SK-N-SH treated with all-trans-retinoic acid at 6 μM for 48 hours (cell line): ENCODE measurements at regions not wholly inside any gene's neighbourhood (a gene's known extent, or its start where the extent isn't known, plus 50 kb on each side); places are given as distances from the start of the nearest gene placed in this dataset.

Experiments used
- ATAC-seq: fragments of 200-7000 bp; cut with Tn5 transposase; 3 replicates; pipeline ENCODE4 v1.9.1; 2020; ENCODE audit warnings: mild to moderate bottlenecking, moderate library complexity
- ARNTL ChIP-seq: fragments of 450-650 bp; formaldehyde crosslinking; IDR thresholded peaks from 2 replicates; pipeline ENCODE4 v1.5.0; 2020; ENCODE audit warnings: low read depth, mild to moderate bottlenecking, moderate library complexity, borderline replicate concordance
- BACH2 ChIP-seq: fragments of 250-450 bp; sonication (Bioruptor Pico); IDR thresholded peaks from 2 replicates; pipeline ENCODE4 v1.9.0; 2021; ENCODE audit warnings: mild to moderate bottlenecking, borderline replicate concordance
- CREB5 ChIP-seq: fragments of 250-450 bp; sonication (Bioruptor Pico); IDR thresholded peaks from 2 replicates; pipeline ENCODE4 v1.5.1; 2020; ENCODE audit warnings: low read depth, mild to moderate bottlenecking, moderate library complexity
- CSDC2 ChIP-seq: fragments of 250-450 bp; sonication (Bioruptor Pico); IDR thresholded peaks from 2 replicates; pipeline ENCODE4 v1.5.0; 2020; ENCODE audit warnings: mild to moderate bottlenecking, moderate library complexity
- CSRNP3 ChIP-seq: fragments of 250-450 bp; sonication (Bioruptor Pico); IDR thresholded peaks from 2 replicates; pipeline ENCODE4 v1.5.1; 2021; ENCODE audit warnings: mild to moderate bottlenecking, moderate library complexity
- ESRRG ChIP-seq: fragments of 250-450 bp; sonication (Bioruptor Pico); IDR thresholded peaks from 2 replicates; pipeline ENCODE4 v1.6.1; 2021; ENCODE audit warnings: mild to moderate bottlenecking
- GLIS3 ChIP-seq: fragments of 250-450 bp; sonication (Bioruptor Pico); IDR thresholded peaks from 2 replicates; pipeline ENCODE4 v1.5.0; 2020; ENCODE audit warnings: mild to moderate bottlenecking, moderate library complexity
- ISL1 ChIP-seq: fragments of 250-450 bp; sonication (Bioruptor Pico); IDR thresholded peaks from 2 replicates; pipeline ENCODE4 v2.1.2; 2022; ENCODE audit warnings: mild to moderate bottlenecking, moderate library complexity
- OSR1 ChIP-seq: fragments of 250-450 bp; sonication (Bioruptor Pico); IDR thresholded peaks from 2 replicates; pipeline ENCODE4 v1.8.0; 2022; ENCODE audit warnings: moderate library complexity, mild to moderate bottlenecking, inconsistent platforms
- PATZ1 ChIP-seq: fragments of 250-450 bp; sonication (Bioruptor Pico); IDR thresholded peaks from 2 replicates; pipeline ENCODE4 v1.8.0; 2020; ENCODE audit warnings: mild to moderate bottlenecking, moderate library complexity, borderline replicate concordance
- POU6F1 ChIP-seq: fragments of 250-450 bp; sonication (Bioruptor Pico); IDR thresholded peaks from 2 replicates; pipeline ENCODE4 v1.8.0; 2021; ENCODE audit warnings: low read depth, mild to moderate bottlenecking, moderate library complexity, borderline replicate concordance
- PPARA ChIP-seq: fragments of 250-450 bp; sonication (Bioruptor Pico); IDR thresholded peaks from 2 replicates; pipeline ENCODE4 v1.5.0; 2020; ENCODE audit warnings: mild to moderate bottlenecking, borderline replicate concordance
- SNAI2 ChIP-seq: fragments of 250-450 bp; sonication (Bioruptor Pico); IDR thresholded peaks from 2 replicates; pipeline ENCODE4 v1.5.0; 2020; ENCODE audit warnings: mild to moderate bottlenecking, moderate library complexity
- TCF4 ChIP-seq: fragments of 250-450 bp; sonication (Bioruptor Pico); IDR thresholded peaks from 2 replicates; pipeline ENCODE4 v1.8.0; 2021; ENCODE audit warnings: mild to moderate bottlenecking, moderate library complexity, borderline replicate concordance
- TOX ChIP-seq: fragments of 250-450 bp; sonication (Bioruptor Pico); IDR thresholded peaks from 2 replicates; pipeline ENCODE4 v1.8.0; 2021; ENCODE audit warnings: mild to moderate bottlenecking, moderate library complexity, borderline replicate concordance
- TSHZ2 ChIP-seq: fragments of 250-450 bp; sonication (Bioruptor Pico); IDR thresholded peaks from 2 replicates; pipeline ENCODE4 v1.5.0; 2020; ENCODE audit warnings: mild to moderate bottlenecking, moderate library complexity
- ZC3H10 ChIP-seq: fragments of 250-450 bp; sonication (Bioruptor Pico); IDR thresholded peaks from 2 replicates; pipeline ENCODE4 v1.5.1; 2021; ENCODE audit warnings: mild to moderate bottlenecking, moderate library complexity
- ZFP3 ChIP-seq: fragments of 250-450 bp; sonication (Bioruptor Pico); IDR thresholded peaks from 2 replicates; pipeline ENCODE4 v1.5.0; 2020; ENCODE audit warnings: mild to moderate bottlenecking, moderate library complexity
- ZFP30 ChIP-seq: fragments of 450-650 bp; formaldehyde crosslinking; IDR thresholded peaks from 2 replicates; pipeline ENCODE4 v1.5.0; 2022; ENCODE audit warnings: mild to moderate bottlenecking, moderate library complexity
- ZNF565 ChIP-seq: fragments of 450-650 bp; formaldehyde crosslinking; conservative IDR thresholded peaks from 2 replicates; pipeline ENCODE4 v1.5.0; 2020; ENCODE audit warnings: low read depth, mild to moderate bottlenecking, moderate library complexity
- ZNF70 ChIP-seq: fragments of 450-650 bp; formaldehyde crosslinking; IDR thresholded peaks from 2 replicates; pipeline ENCODE4 v1.5.0; 2020; ENCODE audit warnings: mild to moderate bottlenecking, moderate library complexity
- ZNF8 ChIP-seq: fragments of 450-650 bp; formaldehyde crosslinking; IDR thresholded peaks from 2 replicates; pipeline ENCODE4 v1.5.0; 2020; ENCODE audit warnings: mild to moderate bottlenecking, moderate library complexity

- TF ChIP-seq CREB5 (CRISPR knock-in tag) (no peak), CSDC2 (CRISPR knock-in tag) (no peak), POU6F1 (CRISPR knock-in tag) (no peak), ARNTL (no peak), GLIS3 (CRISPR knock-in tag) (no peak), ISL1 (CRISPR knock-in tag) (no peak), ESRRG (CRISPR knock-in tag) (no peak), TSHZ2 (CRISPR knock-in tag) (no peak), TOX (no peak), ZNF8 (CRISPR knock-in tag) (no peak), ZNF70 (CRISPR knock-in tag) (no peak), ZFP30 (CRISPR knock-in tag) (no peak), TCF4 (CRISPR knock-in tag) (no peak), PATZ1 (CRISPR knock-in tag) (no peak), OSR1 (no peak), PPARA (no peak), BACH2 (CRISPR knock-in tag) (no peak), ZFP3 (CRISPR knock-in tag) (no peak), ZNF565 (CRISPR knock-in tag) (no peak)
- no peak for ATAC-seq
Measured at GRCh38 chr14:97554597-97554996, 757.4 kb downstream of the VRK1 start.

GRCh38 chr14:97564334-97564733 is 767.2 kb downstream of the VRK1 start:
- TF ChIP-seq CSRNP3 (CRISPR knock-in tag) = no peak
- TF ChIP-seq PPARA = no peak
- TF ChIP-seq OSR1 = no peak
- no peak for TF ChIP-seq TCF4 (CRISPR knock-in tag)
- TF ChIP-seq SNAI2 (CRISPR knock-in tag) = no peak
- TF ChIP-seq TSHZ2 (CRISPR knock-in tag) = no peak
- TF ChIP-seq CSDC2 (CRISPR knock-in tag) = no peak
- TF ChIP-seq ZNF70 (CRISPR knock-in tag) = no peak
- TF ChIP-seq BACH2 (CRISPR knock-in tag) = no peak
- TF ChIP-seq ZNF8 (CRISPR knock-in tag) = no peak
- no peak for TF ChIP-seq ISL1 (CRISPR knock-in tag)
- TF ChIP-seq ZFP30 (CRISPR knock-in tag) = no peak
- TF ChIP-seq POU6F1 (CRISPR knock-in tag) = no peak
- no peak for TF ChIP-seq ESRRG (CRISPR knock-in tag)
- TF ChIP-seq CREB5 (CRISPR knock-in tag) = no peak
- TF ChIP-seq ZFP3 (CRISPR knock-in tag) = no peak
- TF ChIP-seq ZC3H10 (CRISPR knock-in tag) = no peak
- ATAC-seq = no peak
